ENCODE measurements at regions not wholly inside any gene's neighbourhood (a gene's known extent, or its start where the extent isn't known, plus 50 kb on each side); places are given as distances from the start of the nearest gene placed in this dataset.

DNA sequence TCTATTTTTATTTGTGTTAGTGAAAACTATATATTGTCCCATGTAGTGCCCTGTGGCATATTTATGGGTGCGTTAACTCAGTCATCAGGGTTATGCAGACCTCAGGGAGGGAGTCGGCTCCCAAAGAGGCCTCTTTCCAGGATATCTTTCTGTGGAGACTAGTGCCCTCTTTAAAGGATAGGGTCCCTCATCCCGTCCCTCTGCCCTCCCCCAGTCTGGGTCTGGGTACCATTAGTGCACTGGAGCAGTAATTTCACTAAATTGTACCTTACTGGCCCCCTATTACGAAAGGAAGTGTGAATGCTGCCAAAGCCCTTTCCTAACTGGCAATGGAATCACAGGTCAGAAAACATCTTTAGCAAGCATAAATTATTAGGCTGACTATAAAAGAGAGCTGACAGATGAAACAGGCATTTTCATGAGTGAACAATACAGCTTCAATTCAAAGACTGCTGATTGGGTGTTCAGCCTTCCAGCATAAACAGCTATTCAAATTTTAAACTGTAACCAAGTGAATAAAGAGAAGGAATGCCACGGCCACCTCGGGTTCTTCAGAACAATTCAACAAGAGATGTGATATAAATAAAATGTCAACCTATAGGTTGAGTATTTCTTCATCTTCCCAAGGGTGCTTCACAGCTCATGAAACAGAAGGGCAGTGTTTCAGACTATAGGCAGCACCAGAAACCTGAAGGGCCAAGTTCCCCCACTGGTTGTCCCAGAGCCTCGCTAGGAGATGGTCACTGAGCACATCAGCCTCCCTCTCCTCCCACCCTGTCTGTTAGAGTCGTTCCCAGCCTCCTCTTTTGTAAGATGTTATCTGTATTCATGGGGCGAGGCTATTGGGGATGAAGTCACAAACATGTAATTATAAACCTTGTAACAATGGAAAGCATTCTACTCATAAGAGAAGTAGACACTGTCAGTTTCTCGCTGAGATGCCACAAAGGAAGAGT lies 318.7 kb downstream of the TMEM161B start:
- no peak overlapping the region for H2BK120ac ChIP-seq (ENCODE audit: low read depth, low read length)
- H3K4ac ChIP-seq (ENCODE audit: low read length): no peak overlapping the region
- no peak overlapping the region for H3K9ac ChIP-seq (ENCODE audit: low read depth, low read length, poor library complexity)
- no peaks in the 10 kb centered on the region for H3K9me3 ChIP-seq (replicated peaks in 1 of 2; ENCODE audit: control insufficient read depth in 2 of 2, insufficient read depth in 1 of 2, low read depth in 1 of 2, low read length in 2 of 2)
- no peak overlapping the region for H3K27ac ChIP-seq (replicated peaks; ENCODE audit: low read length)
- no peaks in the 10 kb centered on the region for H3K79me1 ChIP-seq (ENCODE audit: low read depth, low read length)
- H3K18ac ChIP-seq (ENCODE audit: low read length): no peak overlapping the region
- no peak overlapping the region for H4K8ac ChIP-seq (ENCODE audit: low read depth, low read length)
- no peak overlapping the region for H2AFZ ChIP-seq (ENCODE audit: low read length)
- no peaks in the 10 kb centered on the region for H3K36me3 ChIP-seq (replicated peaks in 1 of 2; ENCODE audit: control insufficient read depth in 2 of 2, insufficient read depth in 2 of 2, low read length in 2 of 2)
- DNase-seq (ENCODE audit: low spot score): no peak
- H2AK5ac ChIP-seq (ENCODE audit: low read depth, low read length): no peak overlapping the region
- H3K23ac ChIP-seq (ENCODE audit: low read depth, low read length, poor library complexity): no peak overlapping the region
- H3K4me3 ChIP-seq (ENCODE audit: low read length in 2 of 2): no peak overlapping the region
- H2BK5ac ChIP-seq (ENCODE audit: low read length): no peak overlapping the region
- peaks cover 0 to 46% (median 0%) of the 10 kb centered on the region in 3 experiments for H3K27me3 ChIP-seq (ENCODE audit: control insufficient read depth in 3 of 3, insufficient read depth in 3 of 3, low read depth in 1 of 3, low read length in 3 of 3)
- H3K14ac ChIP-seq (ENCODE audit: low read length): no peak overlapping the region
- H3K4me2 ChIP-seq (ENCODE audit: insufficient read depth, low read length, poor library complexity, severe bottlenecking): no peak overlapping the region
- H2BK15ac ChIP-seq (ENCODE audit: low read length): no peak overlapping the region
- peaks cover 12 to 14% of the 10 kb centered on the region in 2 donors for H3K4me1 ChIP-seq (ENCODE audit: control insufficient read depth in 2 of 2, insufficient read depth in 1 of 2, low read depth in 1 of 2, low read length in 2 of 2)
- WGBS, 2 donors (ENCODE audit: extremely low coverage in 2 of 2, insufficient read length in 2 of 2, insufficient replicate concordance in 1 of 2): no CpG with 5 or more reads among the region's 10 CpGs
- no peak overlapping the region for H4K91ac ChIP-seq (ENCODE audit: low read depth, low read length, poor library complexity)
- no peak overlapping the region for H2BK12ac ChIP-seq (ENCODE audit: low read length)

DNA sequence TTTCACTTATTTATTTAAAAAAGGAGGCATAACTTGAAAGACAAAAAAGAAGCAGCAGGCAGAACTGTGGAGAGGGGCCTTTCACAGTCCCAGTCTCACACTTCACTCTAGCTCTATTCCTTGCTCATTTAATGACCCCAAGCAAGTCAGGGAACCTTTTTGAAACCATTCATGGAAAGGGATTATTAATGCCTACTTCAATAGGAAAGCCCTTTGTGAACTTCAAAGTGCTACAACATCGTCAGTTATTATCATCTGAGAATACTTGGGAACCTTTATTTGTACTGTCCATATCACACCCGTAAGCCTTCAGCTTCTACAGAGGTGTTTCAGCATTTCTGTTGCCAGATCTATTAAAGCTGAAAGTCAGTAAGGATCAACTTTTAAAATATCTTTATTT lies 320.2 kb downstream of the TMEM161B start:
- no CpG with 5 or more reads among the region's 2 CpGs for WGBS, 2 donors (ENCODE audit: extremely low coverage in 2 of 2, insufficient read length in 2 of 2, insufficient replicate concordance in 1 of 2)
- no peak overlapping the region for H2BK120ac ChIP-seq (ENCODE audit: low read depth, low read length)

DNA sequence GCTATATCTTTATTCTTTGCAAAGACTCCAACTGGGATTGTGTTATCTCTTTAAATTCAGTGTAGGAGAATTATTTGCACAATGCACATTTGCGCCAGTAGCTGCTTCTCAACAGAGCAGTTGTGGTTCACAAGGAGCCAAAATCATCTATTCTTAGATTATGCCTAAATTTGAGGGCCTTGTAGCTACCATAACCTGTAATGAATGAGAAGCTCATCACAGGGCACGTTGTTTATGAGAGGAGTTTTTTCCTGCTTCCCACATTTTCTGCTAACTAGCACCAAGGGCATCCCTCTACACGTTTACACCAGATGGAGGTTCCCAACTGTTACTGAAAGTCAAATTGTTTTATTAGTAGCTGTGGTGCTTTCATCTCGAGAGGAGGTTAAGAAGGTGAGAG lies 322.4 kb downstream of the TMEM161B start:
- H2BK12ac ChIP-seq (ENCODE audit: low read length): no peak overlapping the region
- H4K8ac ChIP-seq (ENCODE audit: low read depth, low read length): no peak overlapping the region
- H2AK5ac ChIP-seq (ENCODE audit: low read depth, low read length): no peak overlapping the region
- no peak overlapping the region for H3K18ac ChIP-seq (ENCODE audit: low read length)
- H3K4ac ChIP-seq (ENCODE audit: low read length): no peak overlapping the region
- no peak for DNase-seq (ENCODE audit: low spot score)
- no peak overlapping the region for H3K4me2 ChIP-seq (ENCODE audit: insufficient read depth, low read length, poor library complexity, severe bottlenecking)
- no peak overlapping the region for H2BK5ac ChIP-seq (ENCODE audit: low read length)
- H3K4me3 ChIP-seq (ENCODE audit: low read length in 2 of 2): no peak overlapping the region
- H3K36me3 ChIP-seq (replicated peaks in 1 of 2; ENCODE audit: control insufficient read depth in 2 of 2, insufficient read depth in 2 of 2, low read length in 2 of 2): no peaks in the 10 kb centered on the region
- no peak overlapping the region for H3K27ac ChIP-seq (replicated peaks; ENCODE audit: low read length)
- H2BK15ac ChIP-seq (ENCODE audit: low read length): no peak overlapping the region
- no peak overlapping the region for H3K9ac ChIP-seq (ENCODE audit: low read depth, low read length, poor library complexity)
- no peak overlapping the region for H4K91ac ChIP-seq (ENCODE audit: low read depth, low read length, poor library complexity)
- H3K23ac ChIP-seq (ENCODE audit: low read depth, low read length, poor library complexity): no peak overlapping the region
- 100% methylated on average over 1 of the region's 4 CpGs; no CpG with 5 or more reads in 1 of the 2 donors for WGBS, 2 donors (ENCODE audit: extremely low coverage in 2 of 2, insufficient read length in 2 of 2, insufficient replicate concordance in 1 of 2)
- no peak overlapping the region for H2AFZ ChIP-seq (ENCODE audit: low read length)
- peaks cover 0 to 68% (median 0%) of the 10 kb centered on the region in 3 experiments for H3K27me3 ChIP-seq (ENCODE audit: control insufficient read depth in 3 of 3, insufficient read depth in 3 of 3, low read depth in 1 of 3, low read length in 3 of 3)
- H3K79me1 ChIP-seq (ENCODE audit: low read depth, low read length): no peaks in the 10 kb centered on the region
- H3K9me3 ChIP-seq (replicated peaks in 1 of 2; ENCODE audit: control insufficient read depth in 2 of 2, insufficient read depth in 1 of 2, low read depth in 1 of 2, low read length in 2 of 2): no peaks in the 10 kb centered on the region
- no peak overlapping the region for H3K14ac ChIP-seq (ENCODE audit: low read length)
- no peak overlapping the region for H2BK120ac ChIP-seq (ENCODE audit: low read depth, low read length)
- peaks cover 11 to 24% of the 10 kb centered on the region in 2 donors for H3K4me1 ChIP-seq (ENCODE audit: control insufficient read depth in 2 of 2, insufficient read depth in 1 of 2, low read depth in 1 of 2, low read length in 2 of 2)

More for the DNA sequence above, 320.2 kb downstream of the TMEM161B start:
- no peak overlapping the region for H3K23ac ChIP-seq (ENCODE audit: low read depth, low read length, poor library complexity)
- no peak overlapping the region for H3K9ac ChIP-seq (ENCODE audit: low read depth, low read length, poor library complexity)
- no peak overlapping the region for H4K8ac ChIP-seq (ENCODE audit: low read depth, low read length)
- no peak overlapping the region for H3K4me2 ChIP-seq (ENCODE audit: insufficient read depth, low read length, poor library complexity, severe bottlenecking)
- no peak overlapping the region for H4K91ac ChIP-seq (ENCODE audit: low read depth, low read length, poor library complexity)
- H3K18ac ChIP-seq (ENCODE audit: low read length): no peak overlapping the region
- no peak overlapping the region for H2AFZ ChIP-seq (ENCODE audit: low read length)
- no peak overlapping the region for H2BK12ac ChIP-seq (ENCODE audit: low read length)
- no peak overlapping the region for H2BK5ac ChIP-seq (ENCODE audit: low read length)
- no peaks in the 10 kb centered on the region for H3K79me1 ChIP-seq (ENCODE audit: low read depth, low read length)
- no peak overlapping the region for H2BK15ac ChIP-seq (ENCODE audit: low read length)
- peaks cover 0 to 50% (median 0%) of the 10 kb centered on the region in 3 experiments for H3K27me3 ChIP-seq (ENCODE audit: control insufficient read depth in 3 of 3, insufficient read depth in 3 of 3, low read depth in 1 of 3, low read length in 3 of 3)
- H3K4me1 ChIP-seq (ENCODE audit: control insufficient read depth in 2 of 2, insufficient read depth in 1 of 2, low read depth in 1 of 2, low read length in 2 of 2): peaks cover 14 to 24% of the 10 kb centered on the region in 2 donors
- H3K36me3 ChIP-seq (replicated peaks in 1 of 2; ENCODE audit: control insufficient read depth in 2 of 2, insufficient read depth in 2 of 2, low read length in 2 of 2): no peaks in the 10 kb centered on the region
- H3K4ac ChIP-seq (ENCODE audit: low read length): no peak overlapping the region
- H2AK5ac ChIP-seq (ENCODE audit: low read depth, low read length): no peak overlapping the region
- DNase-seq (ENCODE audit: low spot score): no peak
- no peak overlapping the region for H3K27ac ChIP-seq (replicated peaks; ENCODE audit: low read length)
- no peak overlapping the region for H3K4me3 ChIP-seq (ENCODE audit: low read length in 2 of 2)
- no peak overlapping the region for H3K14ac ChIP-seq (ENCODE audit: low read length)
- no peaks in the 10 kb centered on the region for H3K9me3 ChIP-seq (replicated peaks in 1 of 2; ENCODE audit: control insufficient read depth in 2 of 2, insufficient read depth in 1 of 2, low read depth in 1 of 2, low read length in 2 of 2)

DNA sequence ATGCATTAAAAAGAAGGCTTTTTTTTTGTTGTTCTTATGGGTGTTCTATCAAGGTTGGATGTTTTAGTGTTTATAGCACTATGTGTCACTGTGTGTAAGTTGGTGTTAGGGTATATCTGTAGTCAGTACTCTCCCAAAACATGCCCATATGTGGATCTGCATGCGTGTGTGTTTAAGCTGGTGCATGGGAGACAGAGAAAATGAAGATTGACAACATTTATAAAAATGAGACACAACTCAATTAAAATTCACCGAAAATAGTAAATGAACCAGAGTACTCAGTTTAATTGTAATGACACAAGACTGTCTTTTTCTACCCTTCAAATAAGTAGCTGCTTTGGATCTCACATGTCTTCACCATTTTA lies 323.4 kb downstream of the TMEM161B start:
- no peak for DNase-seq (ENCODE audit: low spot score)
- Histone ChIP-seq H3K9me3 (replicated peaks in 1 of 2; ENCODE audit: control insufficient read depth in 2 of 2, insufficient read depth in 1 of 2, low read depth in 1 of 2, low read length in 2 of 2) (no peaks in the 10 kb centered on the region), H3K4ac (ENCODE audit: low read length) (no peak overlapping the region), H3K4me1 (ENCODE audit: control insufficient read depth in 2 of 2, insufficient read depth in 1 of 2, low read depth in 1 of 2, low read length in 2 of 2) (peaks cover 7 to 20% of the 10 kb centered on the region in 2 donors), H3K4me2 (ENCODE audit: insufficient read depth, low read length, poor library complexity, severe bottlenecking) (no peak overlapping the region), H3K18ac (ENCODE audit: low read length) (no peak overlapping the region), H3K14ac (ENCODE audit: low read length) (no peak overlapping the region), H4K8ac (ENCODE audit: low read depth, low read length) (no peak overlapping the region), H2BK120ac (ENCODE audit: low read depth, low read length) (no peak overlapping the region), H4K91ac (ENCODE audit: low read depth, low read length, poor library complexity) (no peak overlapping the region), H3K36me3 (replicated peaks in 1 of 2; ENCODE audit: control insufficient read depth in 2 of 2, insufficient read depth in 2 of 2, low read length in 2 of 2) (no peaks in the 10 kb centered on the region), H3K27ac (replicated peaks; ENCODE audit: low read length) (no peak overlapping the region), H2BK5ac (ENCODE audit: low read length) (no peak overlapping the region), H3K27me3 (ENCODE audit: control insufficient read depth in 3 of 3, insufficient read depth in 3 of 3, low read depth in 1 of 3, low read length in 3 of 3) (peaks cover 0 to 74% (median 0%) of the 10 kb centered on the region in 3 experiments), H3K79me1 (ENCODE audit: low read depth, low read length) (no peaks in the 10 kb centered on the region), H2BK15ac (ENCODE audit: low read length) (no peak overlapping the region), H2BK12ac (ENCODE audit: low read length) (no peak overlapping the region), H2AK5ac (ENCODE audit: low read depth, low read length) (no peak overlapping the region), H3K4me3 (ENCODE audit: low read length in 2 of 2) (no peak overlapping the region), H2AFZ (ENCODE audit: low read length) (no peak overlapping the region), H3K23ac (ENCODE audit: low read depth, low read length, poor library complexity) (no peak overlapping the region), H3K9ac (ENCODE audit: low read depth, low read length, poor library complexity) (no peak overlapping the region)
- WGBS, 2 donors (ENCODE audit: extremely low coverage in 2 of 2, insufficient read length in 2 of 2, insufficient replicate concordance in 1 of 2): no CpG with 5 or more reads among the region's 2 CpGs

Data from neuronal stem cell (in vitro differentiated cells).